Uterus (tissue), 3 donors: ENCODE measurements at regions not wholly inside any gene's neighbourhood (a gene's known extent, or its start where the extent isn't known, plus 50 kb on each side); places are given as distances from the start of the nearest gene placed in this dataset.

Experiments
- DNase-seq, 2 donors: peaks; one replicate each; pipeline ENCODE4 v3.0.0-alpha.2; 2019 to 2020
- H3K27ac ChIP-seq, 2 donors: fragments of 200-600 bp; sonication (generic); 1 replicate in 1 of 2; 2 replicates in 1 of 2; pipeline ENCODE4 v1.5.1; 2016 to 2018
- H3K27me3 ChIP-seq, 2 donors: fragments of 200-600 bp; sonication (generic); one replicate each; pipeline ENCODE4 v1.5.1; 2018 to 2019; ENCODE audit warnings: control low read depth in 1 of 2
- H3K36me3 ChIP-seq, 2 donors: fragments of 200-600 bp; sonication (generic); one replicate each; pipeline ENCODE4 v1.5.1; 2019; ENCODE audit warnings: control low read depth in 1 of 2
- H3K4me1 ChIP-seq, 2 donors: fragments of 200-600 bp; sonication (generic); one replicate each; pipeline ENCODE4 v1.5.1; 2018 to 2019; ENCODE audit warnings: control low read depth in 1 of 2
- H3K4me3 ChIP-seq, 2 donors: fragments of 200-600 bp; sonication (generic); 1 replicate in 1 of 2; 2 replicates in 1 of 2; pipeline ENCODE4 v1.5.1; 2018 to 2019; ENCODE audit warnings: mild to moderate bottlenecking in 1 of 2
- H3K9me3 ChIP-seq, 2 donors: fragments of 200-600 bp; sonication (generic); one replicate each; pipeline ENCODE4 v1.5.1; 2019; ENCODE audit warnings: control low read depth in 1 of 2
- CTCF ChIP-seq, 4 experiments: fragments of 200-600 bp in 2 of 4; fragments of 450-650 bp in 2 of 4; sonication (generic) in 2 of 4; IDR thresholded peaks; one replicate each; pipeline ENCODE4 v1.5.1; 2016 to 2019; ENCODE audit warnings: antibody characterized with exemption in 4 of 4, mild to moderate bottlenecking in 2 of 4, moderate library complexity in 1 of 4
- POLR2A ChIP-seq, 2 donors: fragments of 450-650 bp; IDR thresholded peaks; one replicate each; pipeline ENCODE4 v1.6.1; 2016; ENCODE audit warnings: antibody characterized with exemption in 2 of 2, mild to moderate bottlenecking in 1 of 2, moderate library complexity in 1 of 2
- intact Hi-C: fragments of 100-400 bp; cut with DNase I; formaldehyde crosslinking; loops from one replicate; pipeline ENCODE4 v1.15.1; 2023; ENCODE audit warnings: low total_unique reads
- donor health status: DM: yes; HTN: yes; CAD: no.

GRCh38 chr10:52678611-52679010, 94.0 kb downstream of the MBL2 start:
- intact Hi-C loops, result no loop called here
- H3K27me3 ChIP-seq, result no peaks in the 10 kb centered on the region
- no peak for DNase-seq
- H3K27ac ChIP-seq, result no peak overlapping the region
- H3K4me1 ChIP-seq, result no peaks in the 10 kb centered on the region
- no peaks in the 10 kb centered on the region for H3K9me3 ChIP-seq
- no peak for TF ChIP-seq CTCF (IDR thresholded peaks at IDR 0.05)
- no peak for TF ChIP-seq POLR2A (IDR thresholded peaks at IDR 0.05)
- no peaks in the 10 kb centered on the region for H3K36me3 ChIP-seq
- H3K4me3 ChIP-seq, result no peak overlapping the region

DNA sequence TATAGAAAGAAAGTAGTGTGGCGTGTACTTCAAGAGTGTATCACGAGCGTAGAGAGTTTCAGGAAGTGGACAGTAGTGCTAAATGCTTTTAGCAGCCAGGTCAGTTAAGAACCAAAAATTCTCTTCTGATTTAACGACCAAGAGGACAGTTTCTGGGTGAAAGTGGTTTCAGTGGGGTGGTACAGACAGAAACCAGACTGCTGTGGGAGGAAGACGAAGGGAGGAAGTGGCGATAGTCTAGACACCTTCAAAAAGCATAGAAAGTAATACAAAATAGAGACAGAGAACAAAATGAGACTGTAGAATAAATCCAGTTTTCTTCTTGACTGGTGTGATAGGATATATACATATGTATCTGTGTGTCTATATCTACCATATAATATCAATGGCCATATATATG, 93.5 kb downstream of the MBL2 start:
- TF ChIP-seq POLR2A (IDR thresholded peaks at IDR 0.05), result no peak
- TF ChIP-seq CTCF (IDR thresholded peaks at IDR 0.05), result no peak
- DNase-seq, result no peak
- no peaks in the 10 kb centered on the region for H3K27me3 ChIP-seq
- no peak overlapping the region for H3K4me3 ChIP-seq
- H3K36me3 ChIP-seq, result no peaks in the 10 kb centered on the region
- no peak overlapping the region for H3K27ac ChIP-seq
- no peaks in the 10 kb centered on the region for H3K4me1 ChIP-seq
- no peaks in the 10 kb centered on the region for H3K9me3 ChIP-seq
- intact Hi-C loops, result no loop called here

DNA sequence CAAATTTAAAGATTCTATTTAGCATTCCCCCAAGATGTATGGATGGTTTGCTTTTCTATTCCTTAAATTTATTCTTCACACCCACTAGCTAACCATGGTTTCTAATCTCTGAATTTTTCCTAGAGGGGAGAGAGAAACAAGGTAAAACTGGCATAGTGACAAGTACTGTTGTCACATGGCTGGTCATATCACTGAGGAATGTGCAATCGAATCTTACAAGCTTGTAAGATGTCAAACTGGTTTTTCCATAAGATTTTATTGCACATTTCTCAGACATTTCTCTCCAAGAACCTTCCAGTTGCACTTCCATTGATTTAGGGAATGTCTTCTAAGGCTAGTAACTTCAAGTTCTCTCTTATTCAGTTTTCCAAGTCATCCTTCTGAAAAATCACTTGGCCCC, 89.8 kb downstream of the MBL2 start:
- H3K36me3 ChIP-seq, result no peaks in the 10 kb centered on the region
- no peak for DNase-seq
- intact Hi-C loops, result no loop called here
- no peaks in the 10 kb centered on the region for H3K9me3 ChIP-seq
- no peak overlapping the region for H3K27ac ChIP-seq
- no peaks in the 10 kb centered on the region for H3K27me3 ChIP-seq
- TF ChIP-seq CTCF (IDR thresholded peaks at IDR 0.05), result no peak
- no peak for TF ChIP-seq POLR2A (IDR thresholded peaks at IDR 0.05)
- H3K4me3 ChIP-seq, result no peak overlapping the region
- no peaks in the 10 kb centered on the region for H3K4me1 ChIP-seq

- no peak overlapping the region for H3K4me3 ChIP-seq
- no peak overlapping the region for H3K27ac ChIP-seq
- no peak for DNase-seq
- H3K4me1 ChIP-seq, result no peaks in the 10 kb centered on the region
- H3K9me3 ChIP-seq, result no peaks in the 10 kb centered on the region
- intact Hi-C loops, result no loop called here
- TF ChIP-seq CTCF (IDR thresholded peaks at IDR 0.05) (no peak), POLR2A (IDR thresholded peaks at IDR 0.05) (no peak)
- no peaks in the 10 kb centered on the region for H3K36me3 ChIP-seq
- H3K27me3 ChIP-seq, result no peaks in the 10 kb centered on the region
These were observed 88.8 kb downstream of the MBL2 start for GRCh38 chr10:52683776-52684175.

DNA sequence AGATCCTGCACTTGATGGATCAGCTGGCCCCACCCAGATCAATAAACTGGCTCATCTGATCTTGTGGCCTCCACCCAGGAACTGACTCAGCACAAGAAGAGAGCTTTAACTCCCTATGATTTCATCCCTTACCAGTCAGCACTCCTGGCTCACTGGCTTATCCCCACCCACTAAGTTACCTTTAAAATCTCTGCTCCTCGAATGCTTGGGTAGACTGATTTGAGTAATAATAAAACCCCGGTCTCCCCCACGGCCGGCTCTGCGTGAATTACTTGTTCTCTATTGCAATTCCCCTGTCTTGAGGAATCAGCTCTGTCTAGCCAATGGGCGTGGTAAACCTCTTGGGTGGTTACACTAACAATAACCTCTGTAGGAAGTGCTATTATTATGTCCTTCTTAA, 83.7 kb downstream of the MBL2 start:
- H3K27ac ChIP-seq, result no peak overlapping the region
- no peaks in the 10 kb centered on the region for H3K4me1 ChIP-seq
- DNase-seq, result no peak
- H3K27me3 ChIP-seq, result no peaks in the 10 kb centered on the region
- H3K4me3 ChIP-seq, result no peak overlapping the region
- intact Hi-C loops, result no loop called here
- H3K36me3 ChIP-seq, result no peaks in the 10 kb centered on the region
- TF ChIP-seq POLR2A (IDR thresholded peaks at IDR 0.05) (no peak), CTCF (IDR thresholded peaks at IDR 0.05) (no peak)
- H3K9me3 ChIP-seq, result no peaks in the 10 kb centered on the region
